Hepatocyte (in vitro differentiated cells): ENCODE measurements at regions not wholly inside any gene's neighbourhood (a gene's known extent, or its start where the extent isn't known, plus 50 kb on each side); places are given as distances from the start of the nearest gene placed in this dataset.

Experiments
- DNase-seq: peaks from one replicate; pipeline ENCODE4 v3.0.0-alpha.2; 2016; ENCODE audit warnings: low spot score
- H2AFZ ChIP-seq: fragments of 200-600 bp; sonication (generic); 2 replicates; pipeline ENCODE4 v1.6.0; 2016; ENCODE audit warnings: antibody characterized with exemption, mild to moderate bottlenecking
- H3K27ac ChIP-seq: fragments of 200-600 bp; sonication (generic); 2 replicates; pipeline ENCODE4 v1.5.1; 2016; ENCODE audit warnings: mild to moderate bottlenecking
- H3K27me3 ChIP-seq: fragments of 200-600 bp; sonication (generic); 2 replicates; pipeline ENCODE4 v1.6.1; 2016
- H3K36me3 ChIP-seq: fragments of 200-600 bp; sonication (generic); replicated peaks from 2 replicates; pipeline ENCODE4 v1.5.1; 2016; ENCODE audit warnings: low read depth; ENCODE audit not compliant: insufficient read depth
- H3K4me1 ChIP-seq: fragments of 200-600 bp; sonication (generic); 2 replicates; pipeline ENCODE4 v1.5.1; 2016; ENCODE audit warnings: mild to moderate bottlenecking, moderate library complexity; ENCODE audit not compliant: insufficient read depth
- H3K4me2 ChIP-seq: fragments of 200-600 bp; sonication (generic); 2 replicates; pipeline ENCODE4 v1.6.0; 2016
- H3K4me3 ChIP-seq: fragments of 200-600 bp; sonication (generic); 2 replicates; pipeline ENCODE4 v1.5.1; 2016; ENCODE audit warnings: mild to moderate bottlenecking
- H3K79me2 ChIP-seq: fragments of 200-600 bp; sonication (generic); 2 replicates; pipeline ENCODE4 v1.6.0; 2017; ENCODE audit warnings: mild to moderate bottlenecking
- H3K9me2 ChIP-seq: fragments of 200-600 bp; sonication (generic); replicated peaks from 2 replicates; pipeline ENCODE4 v1.6.0; 2017; ENCODE audit warnings: mild to moderate bottlenecking; ENCODE audit not compliant: insufficient read depth
- H3K9me3 ChIP-seq: fragments of 200-600 bp; sonication (generic); 2 replicates; pipeline ENCODE4 v1.5.1; 2016; ENCODE audit warnings: low read depth, mild to moderate bottlenecking
- H4K20me1 ChIP-seq: fragments of 200-600 bp; sonication (generic); 2 replicates; pipeline ENCODE4 v1.6.0; 2016; ENCODE audit warnings: mild to moderate bottlenecking; ENCODE audit not compliant: insufficient read depth, poor library complexity, severe bottlenecking
- CTCF ChIP-seq: fragments of 200-600 bp; sonication (generic); IDR thresholded peaks from 2 replicates; pipeline ENCODE4 v1.5.1; 2016; ENCODE audit warnings: antibody characterized with exemption, mild to moderate bottlenecking; ENCODE audit not compliant: poor library complexity
- EZH2 ChIP-seq: fragments of 200-600 bp; sonication (generic); IDR thresholded peaks from 2 replicates; pipeline ENCODE4 v1.6.1; 2016; ENCODE audit warnings: antibody characterized with exemption, mild to moderate bottlenecking, borderline replicate concordance
- EZH2phosphoT487 ChIP-seq: fragments of 200-600 bp; sonication (generic); IDR thresholded peaks from one replicate; pipeline ENCODE4 v1.6.1; 2018; ENCODE audit warnings: antibody characterized with exemption, mild to moderate bottlenecking, low read depth, moderate library complexity; ENCODE audit not compliant: unreplicated experiment, severe bottlenecking
- WGBS: methylation state at CpG from one replicate; pipeline ENCODE4 v1.1.6; 2016; ENCODE audit warnings: low lambda C conversion rate; ENCODE audit errors: missing lambda C conversion rate; 5-methylcytosine and 5-hydroxymethylcytosine counted together

GRCh38 chr10:125233726-125234125 lies 73.4 kb upstream of the CTBP2 start:
- Histone ChIP-seq H3K9me2 (no peaks in the 10 kb centered on the region), H3K36me3 (no peaks in the 10 kb centered on the region), H3K4me2 (no peak overlapping the region), H3K27me3 (no peaks in the 10 kb centered on the region), H3K9me3 (no peaks in the 10 kb centered on the region), H2AFZ (no peak overlapping the region), H3K4me3 (no peak overlapping the region), H4K20me1 (no peaks in the 10 kb centered on the region), H3K4me1 (no peaks in the 10 kb centered on the region), H3K27ac (no peak overlapping the region), H3K79me2 (no peaks in the 10 kb centered on the region)
- TF ChIP-seq EZH2 (no peak), CTCF (no peak), EZH2phosphoT487 (no peak)
- 83% methylated on average over 4 of the region's 4 CpGs for WGBS
- DNase-seq, result no peak

- Histone ChIP-seq H3K9me2 (no peaks in the 10 kb centered on the region), H2AFZ (no peak overlapping the region), H3K4me1 (no peaks in the 10 kb centered on the region), H3K36me3 (no peaks in the 10 kb centered on the region), H3K4me3 (no peak overlapping the region), H3K27ac (no peak overlapping the region), H3K9me3 (no peaks in the 10 kb centered on the region), H4K20me1 (no peaks in the 10 kb centered on the region), H3K27me3 (no peaks in the 10 kb centered on the region), H3K79me2 (no peaks in the 10 kb centered on the region), H3K4me2 (no peak overlapping the region)
- no peak for TF ChIP-seq EZH2
- WGBS, result 81% methylated on average over 5 of the region's 5 CpGs
- no peak for DNase-seq
Observed at GRCh38 chr10:125232841-125233240, 72.5 kb upstream of the CTBP2 start.

- WGBS, result 91% methylated on average over 9 of the region's 9 CpGs
- Histone ChIP-seq H2AFZ (no peak overlapping the region), H3K9me3 (no peaks in the 10 kb centered on the region), H3K4me2 (no peak overlapping the region), H3K4me1 (no peaks in the 10 kb centered on the region), H3K27me3 (no peaks in the 10 kb centered on the region), H3K36me3 (no peaks in the 10 kb centered on the region), H3K4me3 (no peak overlapping the region), H3K27ac (no peak overlapping the region), H3K9me2 (no peaks in the 10 kb centered on the region), H4K20me1 (no peaks in the 10 kb centered on the region), H3K79me2 (no peaks in the 10 kb centered on the region)
- no peak for TF ChIP-seq EZH2
- no peak for TF ChIP-seq EZH2phosphoT487
- TF ChIP-seq CTCF, result no peak
- DNase-seq, result no peak
Observed at GRCh38 chr10:125231813-125232475, 71.6 kb upstream of the CTBP2 start.

GRCh38 chr10:125231116-125231812 lies 70.9 kb upstream of the CTBP2 start:
- Histone ChIP-seq H2AFZ (no peak overlapping the region), H4K20me1 (no peaks in the 10 kb centered on the region), H3K4me1 (no peaks in the 10 kb centered on the region), H3K27me3 (no peaks in the 10 kb centered on the region), H3K27ac (no peak overlapping the region), H3K36me3 (no peaks in the 10 kb centered on the region), H3K9me2 (no peaks in the 10 kb centered on the region), H3K79me2 (no peaks in the 10 kb centered on the region), H3K9me3 (no peaks in the 10 kb centered on the region), H3K4me2 (no peak overlapping the region), H3K4me3 (no peak overlapping the region)
- WGBS, result 69% methylated on average over 13 of the region's 13 CpGs
- peak; percentile 64 for DNase-seq
- no peak for TF ChIP-seq CTCF
- no peak for TF ChIP-seq EZH2
- no peak for TF ChIP-seq EZH2phosphoT487
